ENCODE measurements at regions not wholly inside any gene's neighbourhood (a gene's known extent, or its start where the extent isn't known, plus 50 kb on each side); places are given as distances from the start of the nearest gene placed in this dataset.

DNA sequence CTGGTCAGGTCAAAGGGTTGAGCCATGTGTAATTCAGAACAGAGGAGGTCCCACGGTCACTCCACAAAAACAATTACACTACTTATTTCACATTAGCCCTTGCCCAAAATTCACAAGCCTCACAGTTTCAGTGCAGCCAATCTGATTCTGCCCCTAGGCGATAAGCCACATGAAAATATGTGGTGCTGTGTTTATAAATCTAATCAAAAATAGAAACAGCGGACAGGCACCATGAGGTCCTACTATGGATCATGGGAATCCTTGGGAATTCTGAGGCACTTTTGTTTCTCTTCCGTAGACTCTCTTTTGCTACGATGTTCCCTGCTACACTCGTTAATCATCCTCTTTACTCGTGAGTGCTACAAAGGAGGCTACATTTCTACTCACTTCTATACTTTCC is 476.1 kb downstream of the TFAP2A start:
- no peak overlapping the region for H3K27ac Mint-ChIP-seq
- CTCF ChIA-PET: no interaction called here

GRCh38 chr6:9937031-9937763 is 477.7 kb downstream of the TFAP2A start:
- no peaks in the 10 kb centered on the region for H3K4me1 Mint-ChIP-seq

More for the DNA sequence above, 476.1 kb downstream of the TFAP2A start:
- Mint-ChIP-seq H3K27me3 (no peaks in the 10 kb centered on the region), H3K36me3 (ENCODE audit: low read depth) (no peaks in the 10 kb centered on the region), H3K9me3 (ENCODE audit: low read depth) (no peaks in the 10 kb centered on the region), H3K4me3 (no peak overlapping the region), H3K4me1 (no peaks in the 10 kb centered on the region)
- no peak for DNase-seq
- ATAC-seq: no peak
- intact Hi-C loops (cut with DNase I, micrococcal nuclease): no loop called here
- POLR2A ChIA-PET: no interaction called here

GRCh38 chr6:9936551-9936950 is 478.3 kb downstream of the TFAP2A start:
- DNase-seq (no peak), ATAC-seq (no peak)
- Mint-ChIP-seq H3K36me3 (ENCODE audit: low read depth) (no peaks in the 10 kb centered on the region), H3K9me3 (ENCODE audit: low read depth) (no peaks in the 10 kb centered on the region), H3K27me3 (no peaks in the 10 kb centered on the region), H3K4me3 (no peak overlapping the region), H3K4me1 (no peaks in the 10 kb centered on the region), H3K27ac (no peak overlapping the region)
- intact Hi-C loops (cut with DNase I, micrococcal nuclease): no loop called here
- ChIA-PET CTCF (no interaction called here), POLR2A (no interaction called here)

More at GRCh38 chr6:9937031-9937763, 477.7 kb downstream of the TFAP2A start:
- intact Hi-C loops (cut with DNase I, micrococcal nuclease): no loop called here
- Mint-ChIP-seq H3K27me3 (no peaks in the 10 kb centered on the region), H3K36me3 (ENCODE audit: low read depth) (no peaks in the 10 kb centered on the region), H3K9me3 (ENCODE audit: low read depth) (no peaks in the 10 kb centered on the region), H3K4me3 (no peak overlapping the region), H3K27ac (no peak overlapping the region)
- ChIA-PET POLR2A (no interaction called here), CTCF (no interaction called here)
- DNase-seq (no peak), ATAC-seq (no peak)

DNA sequence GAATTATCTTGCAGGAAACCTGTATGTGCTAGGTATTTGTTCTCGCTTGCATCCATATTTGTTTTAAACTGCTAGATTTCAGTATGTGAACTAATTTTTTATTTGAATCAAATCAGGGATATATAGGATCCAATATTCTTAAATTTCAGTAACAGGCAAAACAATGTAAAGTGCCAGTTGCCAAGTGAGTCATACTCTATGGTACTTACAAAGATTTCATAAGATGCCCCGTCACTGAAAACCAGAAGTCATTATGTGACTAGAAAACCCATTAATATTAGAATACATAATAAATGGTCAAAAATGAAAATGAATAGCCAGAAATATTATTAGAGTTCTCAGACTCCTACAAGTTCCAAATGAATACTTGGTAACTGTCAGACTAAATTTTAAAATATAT is 481.2 kb downstream of the TFAP2A start:
- ChIA-PET CTCF (no interaction called here), POLR2A (no interaction called here)
- DNase-seq: no peak
- no peak overlapping the region for H3K27ac Mint-ChIP-seq
- no peaks in the 10 kb centered on the region for H3K36me3 Mint-ChIP-seq (ENCODE audit: low read depth)
- intact Hi-C loops (cut with DNase I, micrococcal nuclease): no loop called here
- no peak overlapping the region for H3K4me3 Mint-ChIP-seq
- no peak for ATAC-seq
- H3K9me3 Mint-ChIP-seq (ENCODE audit: low read depth): no peaks in the 10 kb centered on the region
- H3K4me1 Mint-ChIP-seq: no peaks in the 10 kb centered on the region
- no peaks in the 10 kb centered on the region for H3K27me3 Mint-ChIP-seq

GRCh38 chr6:9927275-9927674 is 487.6 kb downstream of the TFAP2A start:
- ATAC-seq: no peak
- ChIA-PET CTCF (no interaction called here), POLR2A (no interaction called here)
- Mint-ChIP-seq H3K27ac (no peak overlapping the region), H3K4me3 (no peak overlapping the region), H3K27me3 (peaks cover 2% of the 10 kb centered on the region), H3K9me3 (ENCODE audit: low read depth) (peaks cover 2% of the 10 kb centered on the region), H3K4me1 (no peaks in the 10 kb centered on the region), H3K36me3 (ENCODE audit: low read depth) (no peaks in the 10 kb centered on the region)
- intact Hi-C loops (cut with DNase I, micrococcal nuclease): no loop called here
- DNase-seq: no peak

DNA sequence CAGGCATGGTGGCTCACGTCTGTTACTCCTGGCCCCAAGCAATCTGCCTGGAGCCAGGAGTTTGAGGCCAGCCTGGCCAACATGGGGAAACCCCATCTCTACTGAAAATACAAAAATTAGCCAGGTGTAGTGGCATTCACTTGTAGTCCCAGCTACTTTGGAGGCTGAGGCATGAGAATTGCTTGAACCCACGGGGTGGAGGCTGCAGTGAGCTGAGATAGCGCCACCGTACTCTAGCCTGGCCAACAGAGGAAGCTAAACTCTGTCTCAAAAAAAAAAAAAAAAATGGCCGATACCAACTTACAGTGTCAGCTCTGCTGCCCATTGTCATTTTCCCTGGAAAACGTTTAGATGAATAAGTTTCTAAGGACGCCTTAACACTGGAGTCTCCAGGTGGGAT is 489.9 kb downstream of the TFAP2A start:
- peaks cover 2% of the 10 kb centered on the region for H3K27me3 Mint-ChIP-seq
- no peaks in the 10 kb centered on the region for H3K4me1 Mint-ChIP-seq
- ATAC-seq (no peak), DNase-seq (no peak)
- H3K36me3 Mint-ChIP-seq (ENCODE audit: low read depth): no peaks in the 10 kb centered on the region
- ChIA-PET POLR2A (no interaction called here), CTCF (no interaction called here)
- no peak overlapping the region for H3K4me3 Mint-ChIP-seq
- no peak overlapping the region for H3K27ac Mint-ChIP-seq
- peaks cover 2% of the 10 kb centered on the region for H3K9me3 Mint-ChIP-seq (ENCODE audit: low read depth)
- intact Hi-C loops (cut with DNase I, micrococcal nuclease): no loop called here

GRCh38 chr6:9921366-9921765 is 493.5 kb downstream of the TFAP2A start:
- Mint-ChIP-seq H3K27ac (no peak overlapping the region), H3K9me3 (ENCODE audit: low read depth) (peaks cover 2% of the 10 kb centered on the region), H3K27me3 (no peaks in the 10 kb centered on the region), H3K36me3 (ENCODE audit: low read depth) (no peaks in the 10 kb centered on the region), H3K4me3 (no peak overlapping the region), H3K4me1 (no peaks in the 10 kb centered on the region)
- ChIA-PET CTCF (no interaction called here), POLR2A (no interaction called here)
- no peak for DNase-seq
- intact Hi-C loops (cut with DNase I, micrococcal nuclease): no loop called here
- ATAC-seq: no peak

- ChIA-PET CTCF (interaction anchor here (0.9 kb wide), 1 partner anchor 11 kb away, joined by 3 read pairs; no protein-coding TSS in a partner anchor), POLR2A (no interaction called here)
- H3K4me3 Mint-ChIP-seq: no peak overlapping the region
- H3K36me3 Mint-ChIP-seq (ENCODE audit: low read depth): no peaks in the 10 kb centered on the region
- peaks cover 2% of the 10 kb centered on the region for H3K9me3 Mint-ChIP-seq (ENCODE audit: low read depth)
- intact Hi-C loops (cut with DNase I, micrococcal nuclease): no loop called here
- H3K27me3 Mint-ChIP-seq: peaks cover 2% of the 10 kb centered on the region
- no peak overlapping the region for H3K27ac Mint-ChIP-seq
- DNase-seq: no peak
- ATAC-seq: no peak
- no peaks in the 10 kb centered on the region for H3K4me1 Mint-ChIP-seq
These were observed 499.9 kb downstream of the TFAP2A start for GRCh38 chr6:9914951-9915350.

DNA sequence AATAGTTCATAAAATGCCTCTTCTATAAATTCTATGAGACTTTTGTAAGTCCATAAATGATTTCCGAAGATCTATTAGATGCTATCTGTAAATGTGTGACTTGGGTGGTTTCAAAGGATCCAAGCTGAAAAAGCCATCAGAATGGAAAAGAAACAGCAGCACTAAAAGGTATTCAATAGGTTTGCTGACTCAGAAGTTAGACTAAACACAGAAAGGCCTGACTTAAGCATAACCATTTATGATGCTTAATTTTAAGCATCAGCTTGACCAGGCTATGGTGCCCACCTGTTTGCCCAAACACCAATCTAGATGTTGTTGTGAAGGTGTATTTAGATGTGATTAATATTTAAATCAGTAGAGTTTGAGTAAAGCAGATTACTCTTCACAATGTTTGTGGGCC is 513.5 kb downstream of the TFAP2A start:
- H3K36me3 Mint-ChIP-seq (ENCODE audit: low read depth): no peaks in the 10 kb centered on the region
- DNase-seq (no peak), ATAC-seq (no peak)
- ChIA-PET POLR2A (no interaction called here), CTCF (no interaction called here)
- no peak overlapping the region for H3K27ac Mint-ChIP-seq
- H3K4me1 Mint-ChIP-seq: no peaks in the 10 kb centered on the region
- no peaks in the 10 kb centered on the region for H3K27me3 Mint-ChIP-seq
- intact Hi-C loops (cut with DNase I, micrococcal nuclease): no loop called here
- no peak overlapping the region for H3K4me3 Mint-ChIP-seq
- H3K9me3 Mint-ChIP-seq (ENCODE audit: low read depth): no peaks in the 10 kb centered on the region

GRCh38 chr6:9896806-9897205 is 518.1 kb downstream of the TFAP2A start:
- no peak overlapping the region for H3K4me3 Mint-ChIP-seq

DNA sequence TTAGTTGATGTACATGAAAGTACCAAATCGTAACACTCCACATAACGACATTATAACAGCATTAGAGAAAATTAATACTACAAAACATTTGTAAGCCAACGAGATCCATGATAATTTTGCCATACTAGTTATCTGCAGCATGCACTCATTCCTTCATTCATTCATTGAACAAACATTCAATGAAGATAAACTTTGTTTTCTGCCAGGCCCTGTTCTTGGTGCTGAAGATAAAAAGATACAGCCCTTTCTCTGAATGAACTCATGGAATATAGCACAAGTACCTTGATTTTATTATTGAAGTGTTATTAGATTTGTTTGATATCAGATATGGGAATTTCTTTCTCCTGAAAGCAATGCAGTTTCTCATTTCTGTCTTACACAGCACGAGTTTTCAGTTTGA is 524.0 kb downstream of the TFAP2A start:
- no peaks in the 10 kb centered on the region for H3K36me3 Mint-ChIP-seq (ENCODE audit: low read depth)
- ChIA-PET CTCF (no interaction called here), POLR2A (no interaction called here)
- no peak for ATAC-seq
- no peaks in the 10 kb centered on the region for H3K4me1 Mint-ChIP-seq
- H3K27me3 Mint-ChIP-seq: no peaks in the 10 kb centered on the region
- intact Hi-C loops (cut with DNase I, micrococcal nuclease): no loop called here
- DNase-seq: no peak
- H3K4me3 Mint-ChIP-seq: no peak overlapping the region
- H3K27ac Mint-ChIP-seq: no peak overlapping the region
- peaks cover 6% of the 10 kb centered on the region for H3K9me3 Mint-ChIP-seq (ENCODE audit: low read depth)

More at GRCh38 chr6:9896806-9897205, 518.1 kb downstream of the TFAP2A start:
- intact Hi-C loops (cut with DNase I, micrococcal nuclease): no loop called here
- ATAC-seq (no peak), DNase-seq (no peak)
- ChIA-PET POLR2A (no interaction called here), CTCF (no interaction called here)
- Mint-ChIP-seq H3K27me3 (no peaks in the 10 kb centered on the region), H3K4me1 (no peaks in the 10 kb centered on the region), H3K27ac (no peak overlapping the region), H3K9me3 (ENCODE audit: low read depth) (peaks cover 2% of the 10 kb centered on the region), H3K36me3 (ENCODE audit: low read depth) (no peaks in the 10 kb centered on the region)

- POLR2A ChIA-PET: no interaction called here
- CTCF ChIA-PET: no interaction called here
- intact Hi-C loops (cut with DNase I, micrococcal nuclease): no loop called here
- DNase-seq (no peak), ATAC-seq (no peak)
- peaks cover 4% of the 10 kb centered on the region for H3K9me3 Mint-ChIP-seq (ENCODE audit: low read depth)
- H3K4me1 Mint-ChIP-seq: no peaks in the 10 kb centered on the region
- H3K27me3 Mint-ChIP-seq: no peaks in the 10 kb centered on the region
- H3K4me3 Mint-ChIP-seq: no peak overlapping the region
- H3K36me3 Mint-ChIP-seq (ENCODE audit: low read depth): no peaks in the 10 kb centered on the region
- H3K27ac Mint-ChIP-seq: no peak overlapping the region
These were observed 524.4 kb downstream of the TFAP2A start for GRCh38 chr6:9890469-9890868.

GRCh38 chr6:9878535-9878934 is 536.3 kb downstream of the TFAP2A start:
- intact Hi-C loops (cut with DNase I, micrococcal nuclease): no loop called here
- DNase-seq (no peak), ATAC-seq (no peak)
- POLR2A ChIA-PET: no interaction called here
- CTCF ChIA-PET: no interaction called here
- no peaks in the 10 kb centered on the region for H3K36me3 Mint-ChIP-seq (ENCODE audit: low read depth)
- no peak overlapping the region for H3K4me3 Mint-ChIP-seq
- no peaks in the 10 kb centered on the region for H3K27me3 Mint-ChIP-seq
- H3K9me3 Mint-ChIP-seq (ENCODE audit: low read depth): peaks cover 19% of the 10 kb centered on the region
- no peak overlapping the region for H3K27ac Mint-ChIP-seq
- no peaks in the 10 kb centered on the region for H3K4me1 Mint-ChIP-seq
